GM21786 (cell line): ENCODE measurements at regions not wholly inside any gene's neighbourhood (a gene's known extent, or its start where the extent isn't known, plus 50 kb on each side); places are given as distances from the start of the nearest gene placed in this dataset.
"Not testable (repeated sequence)": the region's sequence is repeated elsewhere in the genome, so short reads cannot be mapped to it uniquely, and the experiment has no call there.

Experiments used
- ATAC-seq: cut with Tn5 transposase; IDR thresholded peaks from one replicate; pipeline ENCODE4 v1.9.1; 2021; ENCODE audit not compliant: unreplicated experiment

DNA sequence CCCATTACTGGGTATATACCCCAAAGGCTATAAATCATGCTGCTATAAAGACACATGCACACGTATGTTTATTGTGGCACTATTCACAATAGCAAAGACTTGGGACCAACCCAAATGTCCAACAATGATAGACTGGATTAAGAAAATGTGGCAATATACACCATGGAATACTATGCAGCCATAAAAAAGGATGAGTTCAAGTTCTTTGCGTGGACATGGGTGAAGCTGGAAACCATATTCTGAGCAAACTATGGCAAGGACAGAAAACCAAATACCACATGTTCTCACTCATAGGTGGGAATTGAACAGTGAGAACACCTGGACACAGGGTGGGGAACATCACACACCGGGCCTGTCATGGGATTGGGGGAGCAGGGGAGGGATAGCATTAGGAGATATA is 54.4 kb upstream of the MUCL1 start:
- not testable (repeated sequence) for ATAC-seq

DNA sequence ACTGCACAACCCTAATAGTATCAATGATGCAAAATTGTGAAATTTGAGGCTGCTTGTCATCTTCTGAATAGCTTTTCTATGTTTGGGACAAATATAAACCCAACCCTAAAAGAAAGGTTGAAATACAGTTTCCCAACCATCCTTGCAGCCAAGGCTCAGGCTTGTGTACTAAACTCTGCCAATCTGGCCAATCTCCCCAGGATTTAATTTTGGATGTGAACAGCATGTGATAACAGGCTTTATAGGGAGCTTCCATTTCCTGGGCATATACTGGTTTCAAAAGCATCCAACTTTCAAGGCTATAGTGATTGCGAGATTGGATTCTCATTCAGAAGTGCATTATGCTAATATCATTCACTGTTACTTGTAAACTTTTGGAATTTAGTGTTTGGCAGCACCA is 55.7 kb upstream of the MUCL1 start:
- no peak for ATAC-seq

GRCh38 chr12:54796991-54797390 is 57.3 kb upstream of the MUCL1 start:
- no peak for ATAC-seq

- ATAC-seq = no peak
These were observed 58.7 kb upstream of the MUCL1 start for GRCh38 chr12:54795644-54796043.

GRCh38 chr12:54786081-54786480 is 68.2 kb upstream of the MUCL1 start:
- ATAC-seq = no peak

- ATAC-seq = no peak
These were observed 70.2 kb upstream of the MUCL1 start for GRCh38 chr12:54784115-54784514.

DNA sequence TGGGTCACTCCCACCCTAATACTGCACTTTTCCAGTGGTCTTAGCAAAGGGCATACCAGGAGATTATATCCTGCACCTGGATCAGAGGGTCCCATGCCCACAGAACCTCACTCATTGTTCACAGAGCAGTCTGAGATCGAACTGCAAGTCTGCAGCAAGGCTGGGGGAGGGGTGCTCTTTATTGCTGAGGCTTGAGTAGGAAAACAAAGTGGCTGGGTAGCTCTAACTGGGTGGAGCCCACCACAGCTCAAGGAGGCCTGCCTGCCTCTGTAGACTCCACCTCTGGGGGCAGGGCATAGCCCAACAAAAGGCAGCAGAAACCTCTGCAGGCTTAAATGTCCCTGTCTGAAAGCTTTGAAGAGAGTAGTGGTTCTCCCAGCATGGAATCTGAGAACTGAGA is 77.3 kb upstream of the MUCL1 start:
- ATAC-seq = not testable (repeated sequence)

- ATAC-seq = no peak
These were observed 80.7 kb upstream of the MUCL1 start for GRCh38 chr12:54773593-54773992.

DNA sequence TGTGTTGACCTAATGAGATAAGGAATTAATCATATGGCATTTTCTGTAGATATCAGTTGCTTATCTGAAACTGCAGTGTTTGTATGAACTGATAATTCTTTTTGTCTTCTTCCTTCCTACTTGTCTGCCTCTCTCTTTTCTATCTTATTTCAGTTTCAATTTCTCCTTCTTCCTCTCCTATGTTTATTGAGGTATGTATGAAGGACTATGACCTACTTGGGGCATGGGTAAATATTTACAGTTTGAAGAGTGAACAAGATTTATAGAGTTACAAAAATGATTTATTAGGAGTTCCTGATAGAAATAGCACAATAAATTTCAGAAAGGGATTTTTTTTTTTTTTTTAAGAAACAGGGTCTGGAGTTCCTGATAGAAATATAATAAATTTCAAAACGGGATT is 88.7 kb upstream of the MUCL1 start:
- ATAC-seq = no peak

DNA sequence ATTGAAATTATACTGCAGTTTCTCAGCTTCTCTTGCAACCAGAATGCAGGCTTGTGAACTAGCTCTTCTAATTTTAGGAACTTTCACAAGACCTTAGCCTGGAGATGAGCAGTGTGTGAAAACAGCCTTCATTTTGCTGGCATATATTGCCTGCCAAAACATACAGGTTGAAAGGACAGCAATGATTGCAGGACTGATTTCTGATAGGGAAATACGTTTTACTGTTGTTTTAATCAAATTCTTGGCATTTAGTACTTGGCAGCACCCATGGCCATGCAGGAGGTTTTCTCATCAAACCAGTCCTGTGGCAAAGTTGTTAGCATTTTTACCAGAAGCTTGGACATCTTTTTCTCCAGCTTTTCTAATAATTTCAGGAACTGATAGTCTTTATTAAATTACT is 91.9 kb upstream of the MUCL1 start:
- ATAC-seq = no peak

- ATAC-seq = no peak
These were observed 94.6 kb upstream of the MUCL1 start for GRCh38 chr12:54759751-54760150.

DNA sequence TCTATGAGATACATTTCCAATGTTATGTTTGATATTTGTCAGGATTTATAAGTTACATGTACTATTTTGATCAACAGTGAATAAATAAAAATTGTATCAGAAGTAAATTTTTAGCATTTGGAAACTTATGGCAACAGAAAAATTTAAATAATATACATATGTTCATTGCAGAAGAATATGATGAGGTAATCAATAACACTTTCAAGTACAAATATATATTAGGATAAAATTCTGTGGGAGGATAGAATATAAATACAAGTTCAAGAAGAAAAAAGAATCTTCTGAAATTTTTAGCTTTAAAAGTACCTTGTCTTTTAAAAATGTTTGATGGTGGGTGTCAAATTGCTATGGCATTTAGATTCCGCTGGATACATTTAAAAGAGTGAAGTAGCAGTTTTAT is 102.8 kb upstream of the MUCL1 start:
- no peak for ATAC-seq

- ATAC-seq = peak; percentile 58
These were observed 101.1 kb upstream of the DCD start for GRCh38 chr12:54749191-54749818.

- ATAC-seq = no peak
These were observed 96.4 kb upstream of the DCD start for GRCh38 chr12:54744590-54744989.

GRCh38 chr12:54740882-54741281 is 92.7 kb upstream of the DCD start:
- ATAC-seq = no peak

DNA sequence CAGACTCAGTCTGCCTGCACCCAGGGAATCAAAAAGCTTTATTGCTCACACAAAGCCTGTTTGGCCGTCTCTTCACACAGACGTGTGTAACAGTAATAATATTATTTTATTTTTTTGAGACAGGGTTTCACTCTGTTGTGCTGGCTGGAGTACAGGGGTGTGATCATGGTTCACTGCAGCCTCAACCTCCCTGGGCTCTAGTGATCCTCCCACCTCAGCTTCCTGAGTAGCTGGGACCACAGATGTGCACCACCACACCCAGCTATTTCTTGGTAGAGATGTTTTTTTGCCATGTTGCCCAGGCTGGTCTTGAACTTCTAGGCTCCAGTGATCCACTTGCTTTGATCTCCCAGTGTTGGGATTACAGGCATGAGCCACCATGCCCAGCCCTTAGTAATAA is 88.4 kb upstream of the DCD start:
- ATAC-seq = no peak

- no peak for ATAC-seq
These were observed 86.2 kb upstream of the DCD start for GRCh38 chr12:54734196-54734950.

DNA sequence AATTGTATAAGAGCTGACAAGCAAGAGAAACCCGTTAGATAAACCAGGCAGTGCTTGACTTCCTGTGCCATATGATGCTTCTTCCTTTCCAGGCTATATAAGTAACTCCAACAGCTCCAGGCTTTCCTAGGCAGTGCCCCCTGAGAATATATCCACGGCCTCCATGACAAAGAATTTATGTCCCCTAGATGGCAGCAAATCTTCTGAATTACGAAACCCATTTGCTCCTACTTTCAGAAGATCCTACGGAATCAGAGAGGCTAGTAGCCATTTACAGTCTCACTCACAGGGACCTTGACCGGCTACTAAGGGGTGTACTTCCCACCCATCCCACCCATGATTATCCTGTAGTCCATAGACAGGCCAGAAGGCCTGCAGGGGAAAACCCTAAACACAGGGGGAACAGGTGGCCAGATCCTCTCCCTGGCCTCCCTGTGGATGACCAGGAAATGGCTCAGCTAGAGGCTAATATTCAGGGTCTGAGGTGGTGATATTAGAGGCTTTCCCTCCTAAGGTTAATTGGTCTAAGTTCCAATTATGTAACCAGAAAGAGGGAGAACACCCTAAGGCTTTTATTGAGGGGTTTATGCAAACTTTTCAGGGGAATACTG is 77.2 kb upstream of the DCD start:
- no peak for ATAC-seq

DNA sequence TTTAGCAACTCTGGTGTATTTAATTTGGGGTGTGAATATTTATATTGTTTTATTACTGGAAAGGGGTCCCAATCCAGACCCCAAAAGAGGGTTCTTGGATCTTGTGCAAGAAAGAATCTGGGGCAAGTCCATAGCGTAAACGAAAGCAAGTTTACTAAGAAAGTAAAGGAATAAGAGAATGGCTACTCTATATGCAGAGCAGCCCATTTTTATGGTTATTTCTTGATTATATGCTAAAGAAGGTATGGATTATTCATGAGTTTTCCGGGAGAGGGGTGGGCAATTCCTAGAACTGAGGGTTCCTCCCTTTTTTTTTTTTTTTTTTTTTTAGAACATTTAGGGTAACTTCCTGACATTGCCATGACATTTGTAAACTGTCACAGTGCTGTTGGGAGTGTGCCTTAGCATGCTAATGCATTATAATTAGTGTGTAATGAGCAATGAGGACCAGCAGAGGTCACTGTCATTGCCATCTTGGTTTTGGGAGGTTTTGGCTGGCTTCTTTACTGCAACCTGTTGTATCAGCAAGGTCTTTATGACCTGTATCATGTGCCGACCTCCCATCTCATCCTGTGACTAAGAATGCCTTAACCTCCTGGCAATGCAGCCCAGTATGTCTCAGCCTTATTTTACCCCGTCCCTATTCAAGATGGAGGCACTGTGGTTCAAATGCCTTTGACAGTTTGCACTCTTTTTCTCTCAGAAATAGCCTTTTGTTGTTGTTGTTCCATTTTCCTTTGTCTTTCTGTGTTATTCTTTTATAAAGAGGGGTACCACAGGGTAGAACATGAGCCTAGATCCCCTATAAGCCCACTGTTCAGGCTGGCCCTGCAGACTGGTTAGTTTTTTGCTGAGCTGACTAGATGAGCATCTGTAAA is 75.5 kb upstream of the DCD start:
- ATAC-seq = no peak

- no peak for ATAC-seq
These were observed 73.1 kb upstream of the DCD start for GRCh38 chr12:54721312-54721711.

GRCh38 chr12:54719691-54720090 is 71.5 kb upstream of the DCD start:
- ATAC-seq = no peak
